ENCODE measurements at regions not wholly inside any gene's neighbourhood (a gene's known extent, or its start where the extent isn't known, plus 50 kb on each side); places are given as distances from the start of the nearest gene placed in this dataset.

DNA sequence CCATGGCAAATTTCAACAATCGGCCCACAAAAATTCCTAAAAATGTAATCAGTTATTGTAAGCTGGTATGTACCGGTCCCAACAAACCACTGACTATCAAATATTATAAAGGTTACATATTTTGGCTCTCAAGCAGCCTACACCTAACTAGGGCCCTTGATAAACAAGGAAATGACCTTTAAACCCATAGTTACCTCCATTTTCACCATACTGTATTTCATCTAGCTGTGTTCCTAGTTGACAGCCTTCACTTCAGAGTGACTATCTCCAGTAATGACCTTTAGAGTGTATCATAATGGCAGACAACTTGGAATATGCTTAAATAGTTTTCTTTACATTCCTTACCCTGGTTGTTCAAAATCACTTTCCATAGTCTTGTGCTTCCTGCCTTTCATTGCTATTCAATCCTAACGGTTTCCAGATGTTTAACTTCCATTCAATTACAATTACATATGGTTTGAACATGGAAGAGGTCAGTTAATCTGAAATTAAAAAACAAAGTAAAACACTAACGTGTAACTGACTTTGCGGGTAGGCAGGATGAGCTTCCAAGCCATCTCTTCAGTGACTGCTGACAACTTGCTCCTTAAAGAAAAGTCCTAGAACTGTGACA, 111.9 kb upstream of the TSC22D2 start:
- no peak for TF ChIP-seq CTCF (IDR thresholded peaks at IDR 0.05; ENCODE audit: control insufficient read depth, extremely low read depth, insufficient read depth)
- H3K4me3 ChIP-seq (ENCODE audit: low read depth, low read length): no peak overlapping the region
- no peak for DNase-seq (ENCODE audit: low read depth)

- DNase-seq (ENCODE audit: low read depth): no peak
- TF ChIP-seq CTCF (IDR thresholded peaks at IDR 0.05; ENCODE audit: control insufficient read depth, extremely low read depth, insufficient read depth): no peak
Measured at GRCh38 chr3:150293401-150294001, 114.6 kb upstream of the TSC22D2 start.

GRCh38 chr3:150292891-150293290, 115.2 kb upstream of the TSC22D2 start:
- no peak overlapping the region for H3K4me3 ChIP-seq (ENCODE audit: low read depth, low read length)
- TF ChIP-seq CTCF (IDR thresholded peaks at IDR 0.05; ENCODE audit: control insufficient read depth, extremely low read depth, insufficient read depth): no peak
- DNase-seq (ENCODE audit: low read depth): no peak

More at GRCh38 chr3:150293401-150294001, 114.6 kb upstream of the TSC22D2 start:
- H3K4me3 ChIP-seq (ENCODE audit: low read depth, low read length): no peak overlapping the region

DNA sequence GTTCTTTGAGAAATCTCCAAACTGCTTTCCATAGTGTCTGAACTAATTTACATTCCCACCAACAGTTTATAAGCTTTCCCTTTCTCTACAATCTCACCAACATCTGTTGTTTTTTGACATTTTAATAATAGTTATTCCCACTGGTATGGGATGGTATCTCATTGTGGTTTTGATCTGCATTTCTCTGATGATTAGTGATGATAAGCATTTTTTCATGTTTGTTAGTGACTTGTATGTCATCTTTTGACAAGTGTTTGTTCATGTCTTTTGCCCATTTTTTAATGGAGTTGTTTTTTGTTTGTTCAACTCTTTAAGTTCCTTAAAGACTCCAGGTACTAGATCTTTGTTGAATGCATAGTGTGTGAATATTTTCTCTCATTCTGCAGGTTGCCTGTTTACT, 116.6 kb upstream of the TSC22D2 start:
- DNase-seq (ENCODE audit: low read depth): no peak
- TF ChIP-seq CTCF (IDR thresholded peaks at IDR 0.05; ENCODE audit: control insufficient read depth, extremely low read depth, insufficient read depth): no peak

GRCh38 chr3:150286390-150287147, 121.5 kb upstream of the TSC22D2 start:
- TF ChIP-seq CTCF (IDR thresholded peaks at IDR 0.05; ENCODE audit: control insufficient read depth, extremely low read depth, insufficient read depth): peak; percentile 71

More for the DNA sequence above, 116.6 kb upstream of the TSC22D2 start:
- H3K4me3 ChIP-seq (ENCODE audit: low read depth, low read length): no peak overlapping the region

DNA sequence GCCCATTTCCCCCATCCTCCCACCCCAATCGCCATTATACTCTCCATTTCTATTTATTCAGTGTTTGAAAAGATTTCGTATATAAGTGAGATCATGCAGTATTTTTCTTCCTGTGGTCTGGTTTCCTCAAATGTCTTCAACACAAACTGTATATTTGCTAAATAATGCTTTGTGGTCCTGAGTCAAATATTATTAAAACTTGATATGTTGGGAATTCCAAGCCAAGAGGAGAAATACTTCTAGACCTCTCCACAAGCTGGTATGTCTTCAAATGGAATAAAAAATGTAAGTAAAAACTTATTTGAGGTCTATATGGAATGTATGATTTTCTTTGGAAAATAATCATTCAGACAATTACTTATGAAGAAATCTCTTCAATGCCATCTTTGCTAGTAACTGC, 122.5 kb upstream of the TSC22D2 start:
- TF ChIP-seq CTCF (IDR thresholded peaks at IDR 0.05; ENCODE audit: control insufficient read depth, extremely low read depth, insufficient read depth): no peak
- H3K4me3 ChIP-seq (ENCODE audit: low read depth, low read length): no peak overlapping the region
- DNase-seq (ENCODE audit: low read depth): no peak

More at GRCh38 chr3:150286390-150287147, 121.5 kb upstream of the TSC22D2 start:
- peak; percentile 46 for DNase-seq (ENCODE audit: low read depth)
- H3K4me3 ChIP-seq (ENCODE audit: low read depth, low read length): no peak overlapping the region

Measured in LNCaP clone FGC (cell line).